Kidney epithelial cell (primary cell): ENCODE measurements at regions not wholly inside any gene's neighbourhood (a gene's known extent, or its start where the extent isn't known, plus 50 kb on each side); places are given as distances from the start of the nearest gene placed in this dataset.

Experiments
- DNase-seq: peaks from one replicate; pipeline ENCODE4 v3.0.0-alpha.2; 2010; ENCODE audit warnings: low read depth
- H3K27me3 ChIP-seq: 2 replicates; pipeline ENCODE4 v1.6.0; 2011; ENCODE audit warnings: low read length; ENCODE audit not compliant: control insufficient read depth, insufficient read depth
- H3K36me3 ChIP-seq: 2 replicates; pipeline ENCODE4 v1.5.1; 2011; ENCODE audit warnings: low read length; ENCODE audit not compliant: control insufficient read depth, insufficient read depth
- H3K4me3 ChIP-seq: 2 replicates; pipeline ENCODE4 v1.5.1; 2011; ENCODE audit warnings: low read depth, mild to moderate bottlenecking, control low read depth, low read length
- CTCF ChIP-seq: IDR thresholded peaks from 2 replicates; pipeline ENCODE4 v1.5.1; 2011; ENCODE audit warnings: mild to moderate bottlenecking, moderate library complexity, low read length, control low read depth, inconsistent platforms; ENCODE audit not compliant: insufficient read depth, poor library complexity, severe bottlenecking

- no peak overlapping the region for H3K4me3 ChIP-seq
- no peaks in the 10 kb centered on the region for H3K27me3 ChIP-seq
- DNase-seq = no peak
- H3K36me3 ChIP-seq = no peaks in the 10 kb centered on the region
- no peak for TF ChIP-seq CTCF
Observed at GRCh38 chr13:60753641-60754040, 356.6 kb downstream of the TDRD3 start.

- Histone ChIP-seq H3K27me3 (no peaks in the 10 kb centered on the region), H3K4me3 (no peak overlapping the region), H3K36me3 (no peaks in the 10 kb centered on the region)
- no peak for DNase-seq
- TF ChIP-seq CTCF = no peak
Observed at GRCh38 chr13:60745343-60745742, 348.3 kb downstream of the TDRD3 start.

DNA sequence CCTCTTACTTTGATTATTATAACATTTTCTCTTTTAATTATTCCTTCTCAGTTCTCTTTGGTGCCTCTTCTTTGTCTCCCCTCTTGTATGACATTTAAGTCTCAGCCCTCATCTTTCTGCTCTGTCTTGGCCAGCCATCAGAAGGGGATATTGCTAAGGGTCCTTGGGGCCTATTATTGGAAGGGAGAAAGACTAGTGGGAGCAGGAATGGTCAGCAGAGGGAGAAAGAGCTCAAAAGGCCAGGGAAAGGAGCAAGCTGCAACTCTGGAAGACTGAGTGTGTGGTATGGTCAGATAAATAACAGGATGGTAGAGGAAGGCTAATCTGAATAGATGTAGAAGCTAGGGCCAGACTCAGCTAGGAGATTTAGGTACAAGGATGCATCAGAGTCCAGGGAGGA lies 336.9 kb downstream of the TDRD3 start:
- H3K27me3 ChIP-seq = no peaks in the 10 kb centered on the region
- no peak for TF ChIP-seq CTCF
- H3K36me3 ChIP-seq = no peaks in the 10 kb centered on the region
- no peak overlapping the region for H3K4me3 ChIP-seq
- DNase-seq = no peak

- DNase-seq = no peak
- Histone ChIP-seq H3K36me3 (no peaks in the 10 kb centered on the region), H3K4me3 (no peak overlapping the region), H3K27me3 (no peaks in the 10 kb centered on the region)
- no peak for TF ChIP-seq CTCF
Observed at GRCh38 chr13:60727140-60727539, 330.1 kb downstream of the TDRD3 start.

- H3K27me3 ChIP-seq = no peaks in the 10 kb centered on the region
- no peak for DNase-seq
- TF ChIP-seq CTCF = no peak
Observed at GRCh38 chr13:60721063-60721462, 324.0 kb downstream of the TDRD3 start.

GRCh38 chr13:60720590-60720989 lies 323.6 kb downstream of the TDRD3 start:
- TF ChIP-seq CTCF = no peak
- Histone ChIP-seq H3K27me3 (no peaks in the 10 kb centered on the region), H3K4me3 (no peak overlapping the region), H3K36me3 (no peaks in the 10 kb centered on the region)
- no peak for DNase-seq

More at GRCh38 chr13:60721063-60721462, 324.0 kb downstream of the TDRD3 start:
- H3K4me3 ChIP-seq = no peak overlapping the region
- no peaks in the 10 kb centered on the region for H3K36me3 ChIP-seq
